Small intestine (tissue), 7 donors: ENCODE measurements at regions not wholly inside any gene's neighbourhood (a gene's known extent, or its start where the extent isn't known, plus 50 kb on each side); places are given as distances from the start of the nearest gene placed in this dataset.

ENCODE experiments used
- DNase-seq, 2 donors: peaks; one replicate each; pipeline versions ENCODE4 v3.0.0 to v3.0.0-alpha.2; 2013
- FAIRE-seq: peaks from 2 replicates; lab custom pipeline; 2012; peaks lifted over from hg19 to GRCh38; lab: Jason Lieb, UNC
- H3K27ac ChIP-seq, 3 donors: one replicate each; pipeline ENCODE4 v1.5.1; 2013; ENCODE audit warnings: low read length in 2 of 3, mild to moderate bottlenecking in 2 of 3, control low read depth in 1 of 3, inconsistent platforms in 1 of 3, low read depth in 1 of 3, moderate library complexity in 1 of 3
- H3K27me3 ChIP-seq, 3 donors: one replicate each; pipeline ENCODE4 v1.6.1; 2013; ENCODE audit warnings: low read length in 3 of 3, inconsistent platforms in 1 of 3; ENCODE audit not compliant: control insufficient read depth in 3 of 3, insufficient read depth in 3 of 3
- H3K36me3 ChIP-seq, 3 donors: one replicate each; pipeline ENCODE4 v1.6.1; 2013; ENCODE audit warnings: low read length in 3 of 3, inconsistent platforms in 1 of 3, low read depth in 1 of 3, mild to moderate bottlenecking in 1 of 3, moderate library complexity in 1 of 3; ENCODE audit not compliant: control insufficient read depth in 3 of 3, insufficient read depth in 2 of 3
- H3K4me1 ChIP-seq, 3 donors: one replicate each; pipeline ENCODE4 v1.6.1; 2013; ENCODE audit warnings: low read length in 2 of 3, inconsistent platforms in 1 of 3, low read depth in 1 of 3, mild to moderate bottlenecking in 1 of 3, moderate library complexity in 1 of 3; ENCODE audit not compliant: control insufficient read depth in 3 of 3, insufficient read depth in 2 of 3
- H3K4me3 ChIP-seq, 3 donors: one replicate each; pipeline ENCODE4 v1.5.1; 2013; ENCODE audit warnings: low read length in 3 of 3, control low read depth in 1 of 3, inconsistent platforms in 1 of 3, low read depth in 1 of 3, mild to moderate bottlenecking in 1 of 3, moderate library complexity in 1 of 3
- H3K9me3 ChIP-seq, 2 donors: one replicate each; pipeline ENCODE4 v1.6.1; 2013; ENCODE audit warnings: low read depth in 1 of 2, low read length in 1 of 2; ENCODE audit not compliant: control insufficient read depth in 2 of 2, insufficient read depth in 1 of 2
- WGBS, 3 donors: extraction: QIAGEN DNeasy Blood & Tissue Kit; methylation state at CpG; one replicate each; pipeline ENCODE4 v1.1.7; 2013; 5-methylcytosine and 5-hydroxymethylcytosine counted together
- donor health status: healthy with polysubstance abuse.
- donor health status: control.
- donor health status: control.
- donor health status: Bipolar disorder and iron deficiency.
- donor health status: healthy.

DNA sequence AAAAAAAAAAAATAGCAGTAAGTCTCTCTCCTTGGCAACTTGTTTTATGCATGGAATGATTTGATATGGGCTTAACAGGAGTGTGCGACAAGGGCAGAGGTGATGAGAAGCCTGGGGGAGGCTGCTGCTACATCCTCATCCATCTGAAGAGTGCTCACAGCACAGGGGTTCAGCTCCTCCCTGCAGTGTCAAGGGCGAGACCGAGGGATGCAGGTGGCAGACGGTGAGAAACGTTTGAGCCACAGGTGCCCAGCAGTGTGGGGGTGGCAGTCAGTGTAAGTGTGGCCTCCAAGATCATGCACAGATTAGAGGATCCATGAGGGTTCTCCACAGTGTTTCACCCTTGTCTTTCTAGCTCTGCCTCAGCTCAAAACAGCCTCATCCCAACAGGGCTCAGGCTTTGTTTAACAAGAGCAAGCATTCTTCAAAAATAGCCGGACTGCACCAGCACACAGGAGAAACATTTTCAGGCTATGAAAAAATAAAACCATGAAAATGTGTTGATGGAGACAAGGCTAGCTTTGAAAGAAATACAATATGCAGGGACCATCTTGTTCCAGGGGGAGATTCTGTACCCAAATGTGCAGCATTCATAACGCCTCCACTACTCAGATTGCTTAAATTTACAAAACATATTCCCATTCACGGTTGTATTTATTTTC, 324.5 kb upstream of the MYT1L start:
- no peaks in the 10 kb centered on the region for H3K27me3 ChIP-seq
- no peak for DNase-seq
- no peaks in the 10 kb centered on the region for H3K4me1 ChIP-seq
- H3K9me3 ChIP-seq: peaks cover 0 to 10% of the 10 kb centered on the region in 2 donors
- no peak overlapping the region for H3K4me3 ChIP-seq
- no peak for FAIRE-seq
- no peaks in the 10 kb centered on the region for H3K36me3 ChIP-seq
- no peak overlapping the region for H3K27ac ChIP-seq
- 65 to 66% (median 66%) methylated on average over 8 of the region's 8 CpGs for WGBS, 3 donors

DNA sequence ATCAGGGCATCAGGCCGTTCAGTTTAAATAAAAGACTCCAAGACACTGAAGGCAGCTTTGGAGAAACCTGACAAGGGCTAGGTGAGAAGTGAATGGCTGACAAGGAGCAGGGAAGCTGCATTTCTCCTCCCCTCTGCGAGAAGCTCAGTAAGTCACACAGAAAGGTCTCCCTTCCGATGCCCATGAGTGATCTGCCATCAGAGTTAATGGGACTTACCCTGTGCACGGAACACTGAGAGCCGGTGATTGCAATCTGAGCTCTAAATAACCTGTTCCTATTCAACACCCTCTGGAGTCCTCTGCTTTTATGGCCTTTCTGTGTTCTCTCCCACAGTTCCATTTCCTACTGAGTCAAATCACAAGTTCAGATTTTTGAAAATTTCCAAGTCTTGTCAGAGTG, 322.2 kb upstream of the MYT1L start:
- H3K4me1 ChIP-seq: no peaks in the 10 kb centered on the region
- 75 to 79% (median 76%) methylated on average over 5 of the region's 5 CpGs for WGBS, 3 donors
- DNase-seq: no peak

DNA sequence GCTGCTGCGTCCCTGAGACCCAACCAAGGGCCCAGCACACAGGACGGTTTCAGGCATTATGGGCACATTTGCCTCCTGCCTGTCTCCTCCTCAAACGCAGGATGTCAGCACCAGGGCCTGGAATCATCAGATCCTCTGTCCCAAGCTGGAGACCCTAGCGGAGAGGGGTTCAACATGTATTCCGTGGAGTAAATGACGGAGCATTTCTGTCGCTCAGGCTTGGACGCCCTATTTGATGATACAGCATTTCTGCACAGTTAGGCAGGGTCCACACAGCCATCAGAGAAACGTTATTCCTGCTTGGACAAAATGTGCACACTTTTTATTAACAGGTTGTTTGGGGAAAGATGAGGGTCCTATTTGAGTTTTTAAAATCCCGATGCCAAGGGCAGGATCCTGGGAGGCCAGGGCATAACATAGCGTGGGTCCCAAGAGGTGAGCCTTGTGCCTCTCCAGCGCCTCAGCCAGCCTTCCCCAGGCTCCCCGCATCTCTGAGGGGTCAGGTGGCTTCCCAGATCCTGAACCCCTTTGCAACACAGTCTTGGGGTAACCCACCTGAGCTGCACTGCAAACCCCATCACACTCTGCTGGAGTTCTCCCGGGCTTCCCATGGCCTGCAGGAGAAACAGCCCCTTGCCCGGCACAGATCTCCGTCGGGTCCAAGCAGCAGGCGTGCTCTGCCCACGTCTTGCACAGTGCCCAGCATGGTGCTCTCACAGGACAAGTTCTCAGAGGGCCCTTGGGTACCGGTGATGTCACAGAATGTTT, 319.7 kb upstream of the MYT1L start:
- 87 to 90% (median 88%) methylated on average over 20 of the region's 20 CpGs for WGBS, 3 donors
- no peak for FAIRE-seq
- no peak for DNase-seq

More for the DNA sequence above, 322.2 kb upstream of the MYT1L start:
- Histone ChIP-seq H3K27me3 (no peaks in the 10 kb centered on the region), H3K27ac (no peak overlapping the region), H3K9me3 (no peaks in the 10 kb centered on the region), H3K36me3 (no peaks in the 10 kb centered on the region), H3K4me3 (no peak overlapping the region)
- FAIRE-seq: no peak

DNA sequence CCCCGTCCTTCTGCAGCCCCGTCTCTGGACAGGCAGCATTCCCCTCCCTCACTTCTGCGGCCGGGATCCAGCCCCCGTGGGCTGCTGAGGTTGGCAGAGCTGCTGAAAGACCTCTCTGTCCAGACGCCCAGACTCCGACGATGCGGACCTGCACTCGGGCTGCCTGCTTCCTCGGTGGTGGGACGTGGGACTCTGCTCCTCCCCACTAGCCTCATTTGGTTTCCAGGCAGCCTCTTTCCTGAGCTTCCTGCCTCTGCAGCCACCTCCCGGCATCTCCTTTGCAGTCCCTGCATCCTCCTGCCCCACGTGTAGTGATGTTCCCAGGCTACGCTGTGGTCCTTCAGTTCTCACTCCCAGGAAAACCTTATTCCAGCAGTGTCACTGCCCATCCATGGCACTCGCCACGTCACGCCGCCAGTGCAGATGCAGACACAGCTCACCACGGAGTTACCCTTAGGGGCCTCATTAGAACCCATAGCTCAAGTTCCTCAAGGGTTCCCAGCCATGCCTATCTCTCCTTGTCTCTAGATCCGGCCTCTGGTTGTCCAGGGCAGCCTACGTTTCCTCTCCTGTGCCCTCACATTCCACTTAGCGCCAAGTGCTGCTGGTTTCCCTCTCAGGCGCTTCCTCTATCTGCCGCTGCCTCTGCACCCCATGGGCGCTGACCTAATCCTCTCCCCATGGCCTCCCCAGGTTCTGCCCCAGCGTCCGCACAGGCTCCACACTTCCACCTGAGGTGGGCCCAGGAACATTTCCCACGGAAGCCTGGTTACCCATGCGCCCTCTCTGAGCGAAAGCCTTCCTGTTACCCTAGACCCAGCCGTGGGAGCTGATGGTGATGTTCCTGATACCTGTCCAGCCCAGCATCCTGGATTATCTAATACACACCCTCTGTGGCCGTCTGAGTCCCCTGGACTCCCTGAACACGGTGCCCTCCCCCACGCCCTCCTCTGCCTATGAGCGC, 318.3 kb upstream of the MYT1L start:
- DNase-seq (no peak), FAIRE-seq (no peak)
- no peak overlapping the region for H3K4me3 ChIP-seq
- 81 to 90% (median 88%) methylated on average over 36 of the region's 36 CpGs for WGBS, 3 donors
- no peak overlapping the region for H3K27ac ChIP-seq
- no peaks in the 10 kb centered on the region for H3K27me3 ChIP-seq
- H3K9me3 ChIP-seq: peaks cover 0 to 6% of the 10 kb centered on the region in 2 donors
- no peaks in the 10 kb centered on the region for H3K36me3 ChIP-seq
- H3K4me1 ChIP-seq: peaks cover 0 to 2% (median 0%) of the 10 kb centered on the region in 3 donors

More for the DNA sequence above, 319.7 kb upstream of the MYT1L start:
- Histone ChIP-seq H3K4me1 (peaks cover 0 to 2% (median 0%) of the 10 kb centered on the region in 3 donors), H3K27ac (no peak overlapping the region), H3K27me3 (no peaks in the 10 kb centered on the region), H3K36me3 (no peaks in the 10 kb centered on the region), H3K9me3 (peaks cover 0 to 6% of the 10 kb centered on the region in 2 donors), H3K4me3 (no peak overlapping the region)

DNA sequence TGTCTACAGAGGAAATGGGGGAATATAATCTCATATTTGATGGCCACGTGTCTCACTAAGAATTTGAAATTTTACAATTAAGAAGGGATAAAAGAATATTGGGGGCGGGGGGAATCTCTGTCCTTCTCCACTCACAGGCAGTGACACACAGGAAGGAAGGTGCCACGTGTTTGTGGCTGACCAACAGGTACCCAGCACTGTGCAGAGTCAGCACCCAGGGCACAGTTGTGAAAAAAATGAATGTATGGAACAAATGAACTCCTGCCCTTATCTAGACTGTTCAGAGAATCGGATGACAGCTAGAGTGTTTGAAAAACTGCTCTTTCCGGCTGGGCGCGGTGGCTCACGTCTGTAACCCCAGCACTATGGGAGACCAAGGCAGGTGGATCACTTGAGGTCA, 317.0 kb upstream of the MYT1L start:
- 72 to 85% (median 80%) methylated on average over 8 of the region's 8 CpGs for WGBS, 3 donors
- FAIRE-seq (no peak), DNase-seq (no peak)
- Histone ChIP-seq H3K4me1 (peaks cover 0 to 2% (median 0%) of the 10 kb centered on the region in 3 donors), H3K36me3 (no peaks in the 10 kb centered on the region), H3K27ac (no peak overlapping the region), H3K27me3 (no peaks in the 10 kb centered on the region), H3K9me3 (peaks cover 0 to 6% of the 10 kb centered on the region in 2 donors), H3K4me3 (no peak overlapping the region)

DNA sequence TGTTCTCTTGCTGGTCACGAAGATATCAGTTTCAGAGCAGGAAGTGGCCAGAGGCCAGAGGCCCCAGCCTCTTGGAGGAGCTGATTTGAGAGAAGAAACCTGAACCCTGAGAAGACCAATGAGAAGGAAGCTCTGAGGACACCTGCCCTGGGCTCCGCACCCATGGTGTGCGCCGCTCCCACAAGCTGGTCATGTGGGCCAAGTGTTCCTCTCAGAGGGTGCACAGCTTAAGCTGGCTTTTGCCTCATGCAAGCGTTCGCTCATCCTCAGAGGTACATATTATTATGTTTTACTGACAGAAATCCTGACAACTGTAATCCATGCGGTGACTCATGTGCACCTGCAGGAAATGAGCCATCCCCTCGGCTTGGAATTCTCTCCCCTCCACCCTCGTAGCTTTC, 316.1 kb upstream of the MYT1L start:
- H3K27ac ChIP-seq: peak overlapping the region in 1 of 3 donors; percentile 27
- FAIRE-seq (no peak), DNase-seq (peak in 1 of 2 donors; percentile 59)
- WGBS, 3 donors: 7 to 59% (median 39%) methylated on average over 9 of the region's 9 CpGs
- no peak overlapping the region for H3K4me3 ChIP-seq
- H3K9me3 ChIP-seq: peaks cover 0 to 6% of the 10 kb centered on the region in 2 donors
- H3K4me1 ChIP-seq: peaks cover 0 to 2% (median 0%) of the 10 kb centered on the region in 3 donors
- H3K36me3 ChIP-seq: no peaks in the 10 kb centered on the region
- no peaks in the 10 kb centered on the region for H3K27me3 ChIP-seq

DNA sequence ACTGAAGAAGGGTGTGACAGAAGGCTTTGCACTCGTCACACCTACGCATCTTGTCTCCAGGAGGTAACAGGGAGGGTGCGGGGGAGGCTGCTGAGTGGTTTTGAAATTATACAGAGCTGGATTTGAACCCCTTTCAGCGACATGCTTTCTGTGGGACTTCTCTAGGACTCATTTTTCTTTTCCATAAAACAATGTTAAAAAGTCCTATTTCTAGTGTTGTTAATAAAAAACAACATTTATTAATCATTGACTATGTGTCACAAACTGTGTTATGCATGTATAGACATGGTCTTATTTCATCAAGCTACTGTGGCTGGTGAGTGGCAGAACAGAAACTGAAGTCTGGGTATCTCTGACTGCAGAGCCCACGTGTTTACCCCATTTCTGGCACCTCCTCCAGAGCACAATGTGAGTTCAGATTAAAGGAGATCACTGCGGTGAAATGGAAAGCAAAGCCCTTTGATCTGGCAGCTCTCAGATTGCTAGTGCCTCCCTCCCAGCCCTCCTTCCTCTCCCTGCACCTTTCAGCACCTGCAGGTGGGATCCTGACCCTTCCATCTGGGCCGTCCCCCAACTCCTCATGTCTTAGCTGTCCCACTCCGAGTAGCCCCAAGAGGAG, 315.5 kb upstream of the MYT1L start:
- 15 to 35% (median 28%) methylated on average over 8 of the region's 8 CpGs for WGBS, 3 donors
- Histone ChIP-seq H3K27ac (peak overlapping the region in 1 of 3 donors; percentile 27), H3K4me1 (peaks cover 0 to 2% (median 0%) of the 10 kb centered on the region in 3 donors), H3K36me3 (no peaks in the 10 kb centered on the region), H3K4me3 (no peak overlapping the region), H3K27me3 (no peaks in the 10 kb centered on the region), H3K9me3 (peaks cover 0 to 6% of the 10 kb centered on the region in 2 donors)
- DNase-seq (peak; percentile 23 to 51), FAIRE-seq (no peak)
